NB4 (cell line): ENCODE measurements at regions not wholly inside any gene's neighbourhood (a gene's known extent, or its start where the extent isn't known, plus 50 kb on each side); places are given as distances from the start of the nearest gene placed in this dataset.

Experiments
- MYC ChIP-seq: IDR thresholded peaks from 2 replicates; pipeline ENCODE4 v1.6.1; 2011; ENCODE audit warnings: low read depth, low read length
- POLR2A ChIP-seq: IDR thresholded peaks from 2 replicates; pipeline ENCODE4 v1.6.1; 2011; ENCODE audit warnings: mild to moderate bottlenecking; ENCODE audit not compliant: insufficient read length; ENCODE audit errors: extremely low read depth
- TF ChIP-seq, protein P1 (sequence below): IDR thresholded peaks from one replicate; pipeline ENCODE4 v1.5.1; 2012; ENCODE audit warnings: low read depth, low read length
- TF ChIP-seq, protein P2 (sequence below): IDR thresholded peaks from 2 replicates; pipeline ENCODE4 v1.6.1; 2011; ENCODE audit warnings: low read depth, low read length

DNA sequence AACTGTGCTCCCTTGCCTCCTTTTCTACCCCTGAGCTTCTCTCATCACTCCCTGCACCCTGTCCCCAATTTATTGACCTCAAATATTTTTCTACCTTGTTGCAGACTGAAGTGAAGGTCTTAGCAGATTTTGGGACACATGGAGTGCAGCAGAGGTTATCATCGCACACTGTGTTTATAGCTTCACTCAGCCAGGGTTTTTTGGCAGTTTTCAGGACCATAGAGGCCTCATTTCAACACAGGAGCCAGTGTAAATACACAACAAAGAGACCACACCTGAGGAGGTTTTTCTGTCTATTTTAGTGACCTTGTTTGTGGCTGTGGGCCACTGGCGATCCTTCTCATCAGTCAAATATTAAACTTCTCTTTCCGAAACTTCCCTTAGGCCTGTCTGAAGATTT is 457.1 kb downstream of the SPRY1 start:
- TF ChIP-seq, protein P1, sequence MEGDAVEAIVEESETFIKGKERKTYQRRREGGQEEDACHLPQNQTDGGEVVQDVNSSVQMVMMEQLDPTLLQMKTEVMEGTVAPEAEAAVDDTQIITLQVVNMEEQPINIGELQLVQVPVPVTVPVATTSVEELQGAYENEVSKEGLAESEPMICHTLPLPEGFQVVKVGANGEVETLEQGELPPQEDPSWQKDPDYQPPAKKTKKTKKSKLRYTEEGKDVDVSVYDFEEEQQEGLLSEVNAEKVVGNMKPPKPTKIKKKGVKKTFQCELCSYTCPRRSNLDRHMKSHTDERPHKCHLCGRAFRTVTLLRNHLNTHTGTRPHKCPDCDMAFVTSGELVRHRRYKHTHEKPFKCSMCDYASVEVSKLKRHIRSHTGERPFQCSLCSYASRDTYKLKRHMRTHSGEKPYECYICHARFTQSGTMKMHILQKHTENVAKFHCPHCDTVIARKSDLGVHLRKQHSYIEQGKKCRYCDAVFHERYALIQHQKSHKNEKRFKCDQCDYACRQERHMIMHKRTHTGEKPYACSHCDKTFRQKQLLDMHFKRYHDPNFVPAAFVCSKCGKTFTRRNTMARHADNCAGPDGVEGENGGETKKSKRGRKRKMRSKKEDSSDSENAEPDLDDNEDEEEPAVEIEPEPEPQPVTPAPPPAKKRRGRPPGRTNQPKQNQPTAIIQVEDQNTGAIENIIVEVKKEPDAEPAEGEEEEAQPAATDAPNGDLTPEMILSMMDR: no peak
- TF ChIP-seq POLR2A (no peak), MYC (no peak)
- TF ChIP-seq, protein P2, sequence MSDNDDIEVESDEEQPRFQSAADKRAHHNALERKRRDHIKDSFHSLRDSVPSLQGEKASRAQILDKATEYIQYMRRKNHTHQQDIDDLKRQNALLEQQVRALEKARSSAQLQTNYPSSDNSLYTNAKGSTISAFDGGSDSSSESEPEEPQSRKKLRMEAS: no peak
